Sciatic nerve (tissue), 2 donors: ENCODE measurements at regions not wholly inside any gene's neighbourhood (a gene's known extent, or its start where the extent isn't known, plus 50 kb on each side); places are given as distances from the start of the nearest gene placed in this dataset.
"Not testable (repeated sequence)": the region's sequence is repeated elsewhere in the genome, so short reads cannot be mapped to it uniquely, and the experiment has no call there.

Source experiments
- ATAC-seq: fragments of 200-7000 bp; cut with Tn5 transposase; one replicate; pipeline ENCODE4 v1.9.1; 2020; ENCODE audit warnings: mild to moderate bottlenecking, moderate library complexity
- DNase-seq: peaks from one replicate; pipeline ENCODE4 v3.0.0-alpha.2; 2020; ENCODE audit warnings: low spot score
- intact Hi-C: fragments of 100-400 bp; cut with DNase I; formaldehyde crosslinking; loops from one replicate; pipeline ENCODE4 v1.14.2; 2022
- donor health status: DM: no; HTN: no; CAD: no.
- donor health status: DM: no; HTN: no; CAD: no.

- DNase-seq, result no peak
- no peak for ATAC-seq
- intact Hi-C loops, result no loop called here
These were observed 238.1 kb downstream of the MED10 start for GRCh38 chr5:6140219-6140618.

- DNase-seq, result no peak
- intact Hi-C loops, result no loop called here
- ATAC-seq, result no peak
These were observed 242.4 kb downstream of the MED10 start for GRCh38 chr5:6135977-6136376.

- DNase-seq (no peak), ATAC-seq (no peak)
These were observed 244.1 kb downstream of the MED10 start for GRCh38 chr5:6134281-6134680.

GRCh38 chr5:6125781-6126180, 252.6 kb downstream of the MED10 start:
- intact Hi-C loops, result no loop called here
- ATAC-seq, result no peak

More at GRCh38 chr5:6134281-6134680, 244.1 kb downstream of the MED10 start:
- intact Hi-C loops, result no loop called here

GRCh38 chr5:6118691-6119090, 259.7 kb downstream of the MED10 start:
- intact Hi-C loops, result no loop called here
- ATAC-seq (no peak), DNase-seq (no peak)

More at GRCh38 chr5:6125781-6126180, 252.6 kb downstream of the MED10 start:
- no peak for DNase-seq

GRCh38 chr5:6117212-6117611, 261.1 kb downstream of the MED10 start:
- ATAC-seq (no peak), DNase-seq (no peak)
- intact Hi-C loops, result no loop called here

- DNase-seq, result no peak
- no peak for ATAC-seq
- intact Hi-C loops, result no loop called here
These were observed 262.5 kb downstream of the MED10 start for GRCh38 chr5:6115852-6116251.

- intact Hi-C loops, result no loop called here
These were observed 265.8 kb downstream of the MED10 start for GRCh38 chr5:6112538-6112937.

GRCh38 chr5:6112125-6112524, 266.2 kb downstream of the MED10 start:
- intact Hi-C loops, result no loop called here
- ATAC-seq (no peak), DNase-seq (no peak)

More at GRCh38 chr5:6112538-6112937, 265.8 kb downstream of the MED10 start:
- DNase-seq, result no peak
- ATAC-seq, result no peak

- intact Hi-C loops, result no loop called here
- no peak for DNase-seq
- ATAC-seq, result no peak
These were observed 267.2 kb downstream of the MED10 start for GRCh38 chr5:6111131-6111530.

GRCh38 chr5:6110441-6111005, 267.8 kb downstream of the MED10 start:
- DNase-seq (no peak), ATAC-seq (no peak)
- intact Hi-C loops, result no loop called here

GRCh38 chr5:6108981-6109825, 269.1 kb downstream of the MED10 start:
- DNase-seq, result no peak
- no peak for ATAC-seq
- intact Hi-C loops, result no loop called here

- no peak for DNase-seq
- no peak for ATAC-seq
- intact Hi-C loops, result no loop called here
These were observed 269.9 kb downstream of the MED10 start for GRCh38 chr5:6108540-6108848.

- intact Hi-C loops, result no loop called here
- DNase-seq (no peak), ATAC-seq (no peak)
These were observed 270.4 kb downstream of the MED10 start for GRCh38 chr5:6107675-6108539.

- DNase-seq (no peak), ATAC-seq (no peak)
- intact Hi-C loops, result no loop called here
These were observed 271.6 kb downstream of the MED10 start for GRCh38 chr5:6106756-6107155.

- intact Hi-C loops, result no loop called here
- no peak for DNase-seq
- ATAC-seq, result no peak
These were observed 273.0 kb downstream of the MED10 start for GRCh38 chr5:6105320-6105719.

GRCh38 chr5:6096101-6096500, 282.2 kb downstream of the MED10 start:
- DNase-seq, result no peak
- ATAC-seq, result no peak
- intact Hi-C loops, result no loop called here

GRCh38 chr5:6094180-6094579, 284.2 kb downstream of the MED10 start:
- DNase-seq, ATAC-seq, intact Hi-C loops: not testable (repeated sequence)

GRCh38 chr5:6090838-6091237, 287.5 kb downstream of the MED10 start:
- intact Hi-C loops, result no loop called here
- no peak for DNase-seq
- no peak for ATAC-seq

GRCh38 chr5:6090079-6090654, 288.2 kb downstream of the MED10 start:
- ATAC-seq (no peak), DNase-seq (no peak)
- intact Hi-C loops, result no loop called here
